Tibial artery (tissue), 4 donors: ENCODE measurements at regions not wholly inside any gene's neighbourhood (a gene's known extent, or its start where the extent isn't known, plus 50 kb on each side); places are given as distances from the start of the nearest gene placed in this dataset.

Source experiments
- DNase-seq, 2 donors: peaks; one replicate each; pipeline ENCODE4 v3.0.0-alpha.2; 2019
- H3K27ac ChIP-seq, 2 donors: fragments of 200-600 bp; sonication (generic) in 1 of 2; 1 replicate in 1 of 2; 2 replicates in 1 of 2; pipeline ENCODE4 v1.5.1; 2018 to 2019; ENCODE audit warnings: mild to moderate bottlenecking in 1 of 2
- H3K27me3 ChIP-seq, 2 donors: fragments of 200-600 bp; sonication (generic) in 1 of 2; one replicate each; pipeline versions ENCODE4 v1.5.1 to v1.6.0; 2016 to 2019
- H3K36me3 ChIP-seq, 3 donors: fragments of 200-600 bp; sonication (generic) in 2 of 3; one replicate each; pipeline ENCODE4 v1.5.1; 2016 to 2019; ENCODE audit warnings: mild to moderate bottlenecking in 2 of 3
- H3K4me1 ChIP-seq, 4 donors: fragments of 200-600 bp; sonication (generic) in 2 of 4; 1 replicate in 3 of 4; 2 replicates in 1 of 4; pipeline ENCODE4 v1.5.1; 2016 to 2019
- H3K4me3 ChIP-seq, 2 donors: fragments of 200-600 bp; sonication (generic) in 1 of 2; 1 replicate in 1 of 2; 2 replicates in 1 of 2; pipeline ENCODE4 v1.5.1; 2018 to 2019; ENCODE audit warnings: mild to moderate bottlenecking in 2 of 2
- H3K9me3 ChIP-seq, 3 donors: fragments of 200-600 bp; sonication (generic) in 1 of 3; one replicate each; pipeline ENCODE4 v1.5.1; 2016 to 2019
- CTCF ChIP-seq, 2 experiments: fragments of 200-600 bp in 1 of 2; fragments of 450-650 bp in 1 of 2; IDR thresholded peaks; one replicate each; pipeline ENCODE4 v1.5.1; 2017 to 2019; ENCODE audit warnings: antibody characterized with exemption in 2 of 2, mild to moderate bottlenecking in 1 of 2, moderate library complexity in 1 of 2
- intact Hi-C: fragments of 100-400 bp; cut with DNase I; formaldehyde crosslinking; loops from one replicate; pipeline ENCODE4 v1.15.0; 2023; ENCODE audit warnings: low total_unique reads

DNA sequence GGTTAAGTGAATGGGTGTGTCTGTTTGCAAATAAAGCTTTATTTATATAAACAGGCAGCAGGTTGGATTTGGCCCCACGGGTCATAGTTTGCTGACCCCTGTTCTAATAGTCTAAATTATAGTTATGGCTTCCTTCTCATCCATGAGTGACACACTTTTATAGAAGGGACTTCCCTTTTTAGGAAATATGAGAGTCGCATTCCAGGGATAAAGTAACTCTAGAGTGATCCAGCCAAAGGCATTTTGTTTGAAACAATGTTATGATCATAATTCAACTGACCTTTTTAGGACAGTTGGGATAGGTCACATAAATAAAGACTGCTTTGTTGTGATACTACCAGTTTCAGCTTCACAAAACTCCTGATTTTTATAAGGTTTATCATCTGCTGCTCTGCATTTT, 87.9 kb downstream of the ALX1 start:
- no peaks in the 10 kb centered on the region for H3K4me1 ChIP-seq
- no peaks in the 10 kb centered on the region for H3K36me3 ChIP-seq
- TF ChIP-seq CTCF (IDR thresholded peaks at IDR 0.05) = no peak
- H3K9me3 ChIP-seq = no peaks in the 10 kb centered on the region
- H3K27ac ChIP-seq = no peak overlapping the region
- H3K4me3 ChIP-seq = no peak overlapping the region
- intact Hi-C loops = no loop called here
- H3K27me3 ChIP-seq = no peaks in the 10 kb centered on the region
- DNase-seq = no peak

DNA sequence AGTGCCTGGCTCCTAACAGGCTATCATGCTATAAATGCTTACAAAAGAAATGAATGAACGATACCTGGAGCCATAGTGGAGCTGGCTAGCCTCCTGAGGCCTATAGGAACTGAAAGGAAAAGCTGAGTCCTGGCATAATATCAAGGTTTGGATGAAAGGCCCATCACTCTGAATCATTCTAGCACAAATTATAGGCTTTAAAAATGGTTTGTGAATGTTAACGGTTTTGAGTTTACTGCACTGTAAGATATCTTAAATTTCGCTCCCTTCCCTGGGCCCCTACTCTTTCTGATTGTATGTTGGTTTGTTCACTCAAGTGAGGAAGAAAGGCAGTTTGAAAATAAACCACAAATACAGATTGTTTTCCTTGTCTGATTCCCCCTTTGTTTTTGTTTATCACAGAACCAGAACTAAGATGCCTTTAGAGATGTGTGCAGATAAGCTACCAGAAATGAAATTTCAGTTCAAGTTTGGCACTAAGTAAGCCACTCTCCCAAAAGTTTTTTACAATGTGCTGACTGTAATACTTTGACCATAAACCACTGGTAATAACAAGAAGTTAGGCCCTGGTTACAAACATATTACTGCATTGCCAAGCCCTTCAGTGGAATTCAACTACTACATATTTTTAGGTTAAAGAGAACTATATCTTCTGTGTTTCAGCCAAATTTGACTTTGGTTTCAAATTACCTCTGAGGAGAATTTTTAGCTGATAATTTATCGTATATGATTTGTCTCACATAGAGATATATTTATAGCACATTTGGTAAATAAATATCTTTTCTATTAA, 89.5 kb downstream of the ALX1 start:
- no peaks in the 10 kb centered on the region for H3K36me3 ChIP-seq
- no peak overlapping the region for H3K27ac ChIP-seq
- H3K4me1 ChIP-seq = no peaks in the 10 kb centered on the region
- intact Hi-C loops = no loop called here
- no peaks in the 10 kb centered on the region for H3K27me3 ChIP-seq
- no peak for DNase-seq
- no peak for TF ChIP-seq CTCF (IDR thresholded peaks at IDR 0.05)
- H3K9me3 ChIP-seq = no peaks in the 10 kb centered on the region
- no peak overlapping the region for H3K4me3 ChIP-seq

GRCh38 chr12:85373045-85373444, 93.0 kb downstream of the ALX1 start:
- intact Hi-C loops = no loop called here
- no peak for DNase-seq

DNA sequence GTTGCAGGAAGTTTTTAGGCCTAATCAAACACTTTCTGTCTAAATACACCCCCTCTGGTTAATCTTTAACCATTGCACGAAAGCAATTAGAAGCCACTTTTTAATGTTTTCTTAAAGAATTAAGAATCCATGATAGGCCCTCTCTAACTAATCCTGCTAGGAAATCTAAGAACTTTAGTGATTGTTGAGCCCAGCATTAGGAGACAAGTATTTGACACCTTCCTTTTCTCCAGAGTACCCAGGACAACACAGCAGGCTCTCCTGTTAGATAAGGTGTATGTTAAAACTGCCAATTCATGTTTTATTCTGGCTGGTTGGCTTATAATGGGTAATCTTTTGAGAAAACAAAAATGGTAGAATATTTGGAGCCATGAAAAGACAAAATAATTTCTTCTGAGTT, 95.0 kb downstream of the ALX1 start:
- Histone ChIP-seq H3K27ac (no peak overlapping the region), H3K36me3 (no peaks in the 10 kb centered on the region), H3K4me3 (no peak overlapping the region), H3K27me3 (no peaks in the 10 kb centered on the region), H3K4me1 (no peaks in the 10 kb centered on the region), H3K9me3 (no peaks in the 10 kb centered on the region)
- intact Hi-C loops = no loop called here
- no peak for TF ChIP-seq CTCF (IDR thresholded peaks at IDR 0.05)
- no peak for DNase-seq

More at GRCh38 chr12:85373045-85373444, 93.0 kb downstream of the ALX1 start:
- no peak for TF ChIP-seq CTCF (IDR thresholded peaks at IDR 0.05)
- H3K4me3 ChIP-seq = no peak overlapping the region
- no peak overlapping the region for H3K27ac ChIP-seq
- H3K27me3 ChIP-seq = no peaks in the 10 kb centered on the region
- H3K4me1 ChIP-seq = no peaks in the 10 kb centered on the region
- H3K9me3 ChIP-seq = no peaks in the 10 kb centered on the region
- H3K36me3 ChIP-seq = no peaks in the 10 kb centered on the region

- no peak for DNase-seq
- no peak for TF ChIP-seq CTCF (IDR thresholded peaks at IDR 0.05)
- no peak overlapping the region for H3K27ac ChIP-seq
- H3K4me3 ChIP-seq = no peak overlapping the region
- intact Hi-C loops = no loop called here
- no peaks in the 10 kb centered on the region for H3K4me1 ChIP-seq
- no peaks in the 10 kb centered on the region for H3K9me3 ChIP-seq
- H3K36me3 ChIP-seq = no peaks in the 10 kb centered on the region
- no peaks in the 10 kb centered on the region for H3K27me3 ChIP-seq
These were observed 105.4 kb downstream of the ALX1 start for GRCh38 chr12:85385406-85385805.
